Mesothelial cell of epicardium (in vitro differentiated cells): ENCODE measurements at regions not wholly inside any gene's neighbourhood (a gene's known extent, or its start where the extent isn't known, plus 50 kb on each side); places are given as distances from the start of the nearest gene placed in this dataset.
A peak's percentile ranks its signal among the peaks of the same experiment; 100 is the strongest.

Experiments
- DNase-seq, 2 experiments: peaks; one replicate each; pipeline ENCODE4 v3.0.0; 2021; ENCODE audit warnings: low spot score in 2 of 2; ENCODE audit not compliant: unreplicated experiment in 2 of 2
- H3K27ac Mint-ChIP-seq: 2 replicates; pipeline ENCODE4 v1.8.0; 2021; ENCODE audit warnings: mixed read lengths
- H3K27me3 Mint-ChIP-seq: 2 replicates; pipeline ENCODE4 v1.8.0; 2021; ENCODE audit warnings: low read depth, mixed read lengths
- H3K36me3 Mint-ChIP-seq: 2 replicates; pipeline ENCODE4 v1.8.0; 2021; ENCODE audit warnings: mixed read lengths
- H3K4me1 Mint-ChIP-seq: 2 replicates; pipeline ENCODE4 v1.8.0; 2021; ENCODE audit warnings: mixed read lengths
- H3K4me3 Mint-ChIP-seq: 2 replicates; pipeline ENCODE4 v1.8.0; 2021; ENCODE audit warnings: mild to moderate bottlenecking, moderate library complexity, mixed read lengths
- H3K9me3 Mint-ChIP-seq: 2 replicates; pipeline ENCODE4 v1.8.0; 2021; ENCODE audit warnings: mixed read lengths
- TF ChIP-seq, protein P1 (sequence below): fragments of 200-600 bp; sonication (generic); IDR thresholded peaks from one replicate; pipeline ENCODE4 v1.5.0; 2021; ENCODE audit warnings: antibody characterized with exemption; ENCODE audit not compliant: unreplicated experiment

DNA sequence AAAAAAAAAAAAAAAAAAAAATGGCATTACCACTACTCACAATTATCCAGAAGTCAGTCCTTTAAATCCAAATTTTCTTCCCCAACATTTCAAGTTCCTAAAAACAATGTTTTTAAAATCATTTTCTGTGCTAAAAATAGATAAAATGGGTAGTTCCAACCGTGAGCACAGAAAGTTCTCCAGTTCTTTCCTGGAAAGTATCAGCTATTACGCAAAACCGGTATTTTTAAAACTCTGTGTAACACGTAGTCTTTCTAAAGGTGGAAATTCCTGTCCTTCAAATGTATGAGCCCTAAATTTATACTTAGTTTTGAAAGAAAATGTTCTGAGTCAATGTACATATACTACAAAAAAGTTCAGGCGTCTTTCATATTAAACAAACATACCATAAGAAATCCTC is 83.5 kb upstream of the SCAF8 start:
- Mint-ChIP-seq H3K27ac (no peak overlapping the region), H3K4me3 (no peak overlapping the region), H3K9me3 (no peaks in the 10 kb centered on the region), H3K36me3 (no peaks in the 10 kb centered on the region), H3K4me1 (peaks cover 12% of the 10 kb centered on the region), H3K27me3 (no peaks in the 10 kb centered on the region)
- no peak for DNase-seq
- TF ChIP-seq, protein P1, sequence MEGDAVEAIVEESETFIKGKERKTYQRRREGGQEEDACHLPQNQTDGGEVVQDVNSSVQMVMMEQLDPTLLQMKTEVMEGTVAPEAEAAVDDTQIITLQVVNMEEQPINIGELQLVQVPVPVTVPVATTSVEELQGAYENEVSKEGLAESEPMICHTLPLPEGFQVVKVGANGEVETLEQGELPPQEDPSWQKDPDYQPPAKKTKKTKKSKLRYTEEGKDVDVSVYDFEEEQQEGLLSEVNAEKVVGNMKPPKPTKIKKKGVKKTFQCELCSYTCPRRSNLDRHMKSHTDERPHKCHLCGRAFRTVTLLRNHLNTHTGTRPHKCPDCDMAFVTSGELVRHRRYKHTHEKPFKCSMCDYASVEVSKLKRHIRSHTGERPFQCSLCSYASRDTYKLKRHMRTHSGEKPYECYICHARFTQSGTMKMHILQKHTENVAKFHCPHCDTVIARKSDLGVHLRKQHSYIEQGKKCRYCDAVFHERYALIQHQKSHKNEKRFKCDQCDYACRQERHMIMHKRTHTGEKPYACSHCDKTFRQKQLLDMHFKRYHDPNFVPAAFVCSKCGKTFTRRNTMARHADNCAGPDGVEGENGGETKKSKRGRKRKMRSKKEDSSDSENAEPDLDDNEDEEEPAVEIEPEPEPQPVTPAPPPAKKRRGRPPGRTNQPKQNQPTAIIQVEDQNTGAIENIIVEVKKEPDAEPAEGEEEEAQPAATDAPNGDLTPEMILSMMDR, result no peak

DNA sequence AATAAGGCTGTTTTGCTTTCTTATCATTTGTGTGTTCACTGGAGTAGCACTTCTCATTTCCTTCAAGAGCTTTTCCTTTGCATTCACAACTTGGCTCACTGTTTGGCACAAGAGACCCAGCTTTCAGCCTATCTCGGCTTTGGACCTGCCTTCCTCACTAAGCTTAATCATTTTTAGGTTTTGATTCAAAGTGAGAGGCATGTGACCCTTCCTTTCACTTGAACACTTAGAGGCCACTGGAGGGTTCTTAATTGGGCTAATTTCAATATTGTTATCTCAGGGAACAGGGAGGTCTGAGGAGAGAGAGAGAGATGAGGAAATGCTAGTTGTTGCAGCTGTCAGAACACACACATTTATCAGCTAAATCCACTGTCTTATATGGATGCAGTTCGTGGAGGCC is 82.9 kb upstream of the SCAF8 start:
- Mint-ChIP-seq H3K4me3 (no peak overlapping the region), H3K27me3 (no peaks in the 10 kb centered on the region), H3K9me3 (no peaks in the 10 kb centered on the region), H3K36me3 (no peaks in the 10 kb centered on the region), H3K4me1 (peaks cover 12% of the 10 kb centered on the region), H3K27ac (no peak overlapping the region)
- no peak for DNase-seq
- TF ChIP-seq, protein P1, result no peak

DNA sequence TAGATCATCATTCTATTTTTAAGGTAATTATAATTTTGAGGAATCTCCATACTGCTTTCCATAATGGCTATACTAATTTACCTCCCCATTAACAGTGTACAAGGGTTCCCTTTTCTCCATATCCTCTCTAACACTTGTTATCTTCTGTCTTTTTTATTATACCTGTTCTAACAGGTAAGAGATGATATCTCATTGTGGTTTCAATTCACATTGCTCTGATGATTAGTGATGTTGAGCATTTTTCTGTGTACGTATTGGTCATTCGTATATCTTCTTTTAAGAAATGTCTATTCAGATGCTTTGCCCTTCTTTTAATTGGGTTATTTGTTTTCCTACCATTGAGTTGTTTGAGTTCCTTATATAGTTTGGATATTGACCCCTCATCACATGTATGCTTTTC is 81.6 kb upstream of the SCAF8 start:
- Mint-ChIP-seq H3K27ac (no peak overlapping the region), H3K36me3 (no peaks in the 10 kb centered on the region), H3K4me1 (peaks cover 12% of the 10 kb centered on the region), H3K9me3 (no peaks in the 10 kb centered on the region), H3K4me3 (no peak overlapping the region), H3K27me3 (no peaks in the 10 kb centered on the region)
- DNase-seq, result no peak
- TF ChIP-seq, protein P1, result no peak

GRCh38 chr6:154653385-154653784 is 79.8 kb upstream of the SCAF8 start:
- Mint-ChIP-seq H3K4me1 (peaks cover 12% of the 10 kb centered on the region), H3K9me3 (no peaks in the 10 kb centered on the region), H3K27me3 (no peaks in the 10 kb centered on the region), H3K27ac (peak overlapping the region; percentile 90), H3K4me3 (peak overlapping the region; percentile 45), H3K36me3 (no peaks in the 10 kb centered on the region)
- no peak for DNase-seq
- TF ChIP-seq, protein P1, result no peak

GRCh38 chr6:154653853-154654252 is 79.4 kb upstream of the SCAF8 start:
- H3K27ac Mint-ChIP-seq, result peak overlapping the region; percentile 90
- H3K4me3 Mint-ChIP-seq, result peak overlapping the region; percentile 45
- peaks cover 12% of the 10 kb centered on the region for H3K4me1 Mint-ChIP-seq
- no peaks in the 10 kb centered on the region for H3K9me3 Mint-ChIP-seq
- no peaks in the 10 kb centered on the region for H3K27me3 Mint-ChIP-seq
- DNase-seq, result no peak
- no peaks in the 10 kb centered on the region for H3K36me3 Mint-ChIP-seq
- TF ChIP-seq, protein P1, result no peak

DNA sequence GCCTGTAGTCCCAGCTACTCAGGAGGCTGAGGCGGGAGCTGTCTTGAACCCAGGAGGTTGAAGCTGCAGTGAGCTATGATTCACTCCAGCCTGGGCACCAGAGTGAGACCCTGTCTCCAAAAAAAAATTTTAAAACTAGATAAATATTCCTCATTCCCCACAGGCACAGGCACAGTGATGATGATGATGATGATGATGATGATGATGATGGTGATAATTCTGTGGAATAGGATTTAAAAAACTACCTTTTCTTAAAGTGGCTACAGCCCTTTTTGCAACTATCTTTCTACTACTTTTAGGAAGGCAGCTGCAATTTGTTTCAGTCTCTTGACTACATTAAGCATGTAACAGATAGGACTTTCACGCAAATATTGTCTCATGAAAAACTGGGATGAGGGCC is 76.6 kb upstream of the SCAF8 start:
- no peak overlapping the region for H3K27ac Mint-ChIP-seq
- peaks cover 14% of the 10 kb centered on the region for H3K4me1 Mint-ChIP-seq
- H3K36me3 Mint-ChIP-seq, result no peaks in the 10 kb centered on the region
- H3K27me3 Mint-ChIP-seq, result no peaks in the 10 kb centered on the region
- no peak for DNase-seq
- TF ChIP-seq, protein P1, result no peak
- H3K9me3 Mint-ChIP-seq, result no peaks in the 10 kb centered on the region
- H3K4me3 Mint-ChIP-seq, result no peak overlapping the region
